B cell (primary cell): ENCODE measurements at regions not wholly inside any gene's neighbourhood (a gene's known extent, or its start where the extent isn't known, plus 50 kb on each side); places are given as distances from the start of the nearest gene placed in this dataset.
"Not testable (repeated sequence)": the region's sequence is repeated elsewhere in the genome, so short reads cannot be mapped to it uniquely, and the experiment has no call there.

Experiments used
- ATAC-seq: fragments of 200-7000 bp; cut with Tn5 transposase; one replicate; pipeline ENCODE4 v1.10.0; 2021; ENCODE audit warnings: low read depth, mild to moderate bottlenecking, moderate number of reproducible peaks, moderate library complexity
- CTCF ChIA-PET: fragments of 350-600 bp; sonication (Branson Sonifier 250); formaldehyde crosslinking; loops from one replicate; lab custom pipeline; 2021; ENCODE audit warnings: antibody characterized with exemption, inconsistent platforms; lab: Charles Lee
- POLR2A ChIA-PET: fragments of 350-600 bp; sonication (Branson Sonifier 250); formaldehyde crosslinking; loops from one replicate; lab custom pipeline; 2021; ENCODE audit warnings: antibody characterized with exemption; lab: Charles Lee
- DNase-seq: peaks from one replicate; pipeline ENCODE4 v3.0.0; 2013
- H2AFZ ChIP-seq: 2 replicates; pipeline ENCODE4 v1.6.1; 2012; ENCODE audit warnings: mild to moderate bottlenecking, low read depth, low read length; ENCODE audit not compliant: insufficient read depth, poor library complexity, severe bottlenecking
- H3K27ac ChIP-seq, 2 donors: 1 replicate in 1 of 2; 2 replicates in 1 of 2; pipeline ENCODE4 v1.5.1; 2012 to 2013; ENCODE audit warnings: low read length in 2 of 2, mild to moderate bottlenecking in 2 of 2, moderate library complexity in 1 of 2
- H3K27me3 ChIP-seq, 4 experiments: fragments of 200-600 bp in 1 of 4; sonication (generic) in 1 of 4; replicated peaks in 1 of 4; 1 replicate in 2 of 4; 2 replicates in 2 of 4; pipeline versions ENCODE4 v1.6.1 to v1.7.0; 2013 to 2016; ENCODE audit warnings: low read length in 3 of 4, mild to moderate bottlenecking in 2 of 4, mixed read lengths in 1 of 4, moderate library complexity in 1 of 4; ENCODE audit not compliant: insufficient read depth in 4 of 4, control insufficient read depth in 3 of 4; ENCODE audit errors: control extremely low read depth in 1 of 4
- H3K36me3 ChIP-seq, 2 experiments: replicated peaks in 1 of 2; 1 replicate in 1 of 2; 2 replicates in 1 of 2; pipeline versions ENCODE4 v1.6.1 to v1.7.1; 2013; ENCODE audit warnings: low read length in 1 of 2; ENCODE audit not compliant: insufficient read depth in 2 of 2, control insufficient read depth in 1 of 2; ENCODE audit errors: control extremely low read depth in 1 of 2, extremely low read depth in 1 of 2
- H3K4me1 ChIP-seq, 2 donors: fragments of 200-600 bp in 1 of 2; sonication (generic) in 1 of 2; 1 replicate in 1 of 2; 2 replicates in 1 of 2; pipeline versions ENCODE4 v1.5.1 to v1.6.1; 2013 to 2017; ENCODE audit warnings: low read length in 2 of 2; ENCODE audit not compliant: control insufficient read depth in 2 of 2, insufficient read depth in 2 of 2
- H3K4me2 ChIP-seq: replicated peaks from 2 replicates; pipeline ENCODE3; 2012; ENCODE audit warnings: mild to moderate bottlenecking, low read depth, low read length; ENCODE audit not compliant: poor library complexity, severe bottlenecking
- H3K4me3 ChIP-seq, 5 experiments: fragments of 200-600 bp in 1 of 5; sonication (generic) in 1 of 5; 1 replicate in 3 of 5; 2 replicates in 2 of 5; pipeline versions ENCODE4 v1.5.1 to v1.7.0; 2011 to 2016; ENCODE audit warnings: low read length in 4 of 5, mild to moderate bottlenecking in 4 of 5, low read depth in 2 of 5, control low read depth in 1 of 5, moderate library complexity in 1 of 5; ENCODE audit not compliant: insufficient read depth in 1 of 5; ENCODE audit errors: control extremely low read depth in 1 of 5, extremely low read depth in 1 of 5
- H3K79me2 ChIP-seq: fragments of 200-600 bp; sonication (generic); one replicate; pipeline ENCODE4 v1.6.0; 2016; ENCODE audit warnings: low read length; ENCODE audit not compliant: control insufficient read depth, insufficient read depth
- H3K9ac ChIP-seq: fragments of 200-600 bp; sonication (generic); 2 replicates; pipeline ENCODE4 v1.6.1; 2017; ENCODE audit warnings: mild to moderate bottlenecking, low read length, moderate library complexity
- H3K9me3 ChIP-seq, 3 donors: one replicate each; pipeline versions ENCODE4 v1.6.1 to v1.7.1; 2013; ENCODE audit warnings: low read length in 2 of 3; ENCODE audit not compliant: control insufficient read depth in 2 of 3, insufficient read depth in 1 of 3; ENCODE audit errors: control extremely low read depth in 1 of 3
- H4K20me1 ChIP-seq: 2 replicates; pipeline ENCODE4 v1.6.0; 2012; ENCODE audit warnings: mild to moderate bottlenecking, low read length; ENCODE audit not compliant: insufficient read depth, control insufficient read depth, poor library complexity, severe bottlenecking
- H3K27ac Mint-ChIP-seq: one replicate; pipeline ENCODE4 v1.8.0; 2021; ENCODE audit warnings: mixed read lengths
- H3K27me3 Mint-ChIP-seq: one replicate; pipeline ENCODE4 v1.8.0; 2021; ENCODE audit warnings: mixed read lengths
- H3K4me1 Mint-ChIP-seq: one replicate; pipeline ENCODE4 v1.8.0; 2021; ENCODE audit warnings: mixed read lengths
- H3K4me3 Mint-ChIP-seq: one replicate; pipeline ENCODE4 v1.8.0; 2021; ENCODE audit warnings: mixed read lengths
- H3K9me3 Mint-ChIP-seq: one replicate; pipeline ENCODE4 v1.8.0; 2022; ENCODE audit warnings: mixed read lengths; ENCODE audit not compliant: insufficient read depth
- CTCF ChIP-seq: fragments of 200-600 bp; IDR thresholded peaks from one replicate; pipeline ENCODE4 v1.8.0; 2022; ENCODE audit warnings: antibody characterized with exemption, mild to moderate bottlenecking
- EZH2 ChIP-seq: IDR thresholded peaks from 2 replicates; pipeline ENCODE4 v1.6.1; 2012; ENCODE audit warnings: borderline replicate concordance, low read depth, mild to moderate bottlenecking, moderate library complexity, low read length; ENCODE audit not compliant: insufficient read depth, poor library complexity, severe bottlenecking
- WGBS: methylation state at CpG from one replicate; pipeline ENCODE4 v1.1.5; 2013; ENCODE audit warnings: missing lambda C conversion rate; ENCODE audit not compliant: insufficient coverage; 5-methylcytosine and 5-hydroxymethylcytosine counted together
- intact Hi-C: fragments of 100-400 bp; cut with micrococcal nuclease; formaldehyde crosslinking; loops from one replicate; pipeline ENCODE4 v1.10.0; 2022

DNA sequence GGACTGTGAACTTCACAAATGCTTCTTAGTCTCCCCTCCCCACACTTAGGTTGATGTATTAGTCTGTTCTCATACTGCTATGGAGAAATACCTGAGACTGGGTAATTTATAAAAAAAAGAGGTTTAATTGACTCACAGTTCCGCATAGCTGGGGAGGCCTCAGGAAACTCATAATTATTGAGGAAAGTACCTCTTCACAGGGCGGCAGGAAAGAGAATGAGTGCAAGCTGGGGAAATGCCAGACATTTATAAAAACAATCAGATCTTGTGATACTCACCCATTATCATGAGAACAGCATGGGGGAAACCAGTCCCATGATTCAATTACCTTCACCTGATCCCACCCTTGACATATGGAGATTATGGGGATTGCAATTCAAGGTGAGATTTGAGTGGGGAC, 178.8 kb downstream of the SLC38A4 start:
- TF ChIP-seq CTCF, result no peak
- no peak for TF ChIP-seq EZH2
- ATAC-seq (no peak), DNase-seq (no peak)
- Histone ChIP-seq H3K9me3 (peaks cover 0 to 8% (median 3%) of the 10 kb centered on the region in 3 donors), H2AFZ (no peak overlapping the region), H3K36me3 (peaks cover 0 to 2% of the 10 kb centered on the region in 2 experiments), H3K9ac (no peak overlapping the region), H3K4me1 (no peaks in the 10 kb centered on the region), H3K79me2 (no peaks in the 10 kb centered on the region), H3K4me2 (no peak overlapping the region), H3K27ac (no peak overlapping the region), H3K4me3 (no peak overlapping the region), H4K20me1 (no peaks in the 10 kb centered on the region), H3K27me3 (no peaks in the 10 kb centered on the region)
- 100% methylated on average over 1 of the region's 2 CpGs for WGBS
- H3K9me3 Mint-ChIP-seq, result peaks cover 15% of the 10 kb centered on the region
- ChIA-PET CTCF (no interaction called here), POLR2A (no interaction called here)
- H3K27ac Mint-ChIP-seq, result no peak overlapping the region
- intact Hi-C loops, result no loop called here
- no peaks in the 10 kb centered on the region for H3K4me1 Mint-ChIP-seq
- no peaks in the 10 kb centered on the region for H3K27me3 Mint-ChIP-seq
- H3K4me3 Mint-ChIP-seq, result no peak overlapping the region

GRCh38 chr12:46641649-46642048, 184.1 kb downstream of the SLC38A4 start:
- peaks cover 28% of the 10 kb centered on the region for H3K9me3 Mint-ChIP-seq
- WGBS, result no CpG with 5 or more reads among the region's 2 CpGs

More at GRCh38 chr12:46641649-46642048, 184.1 kb downstream of the SLC38A4 start:
- peaks cover 3 to 33% (median 22%) of the 10 kb centered on the region in 3 donors for H3K9me3 ChIP-seq
- H3K27ac Mint-ChIP-seq, POLR2A ChIA-PET, CTCF ChIA-PET, intact Hi-C loops, H3K4me1 Mint-ChIP-seq, H3K27ac ChIP-seq, ATAC-seq, H3K27me3 ChIP-seq, H3K79me2 ChIP-seq, H2AFZ ChIP-seq, H3K9ac ChIP-seq, H4K20me1 ChIP-seq, DNase-seq, H3K36me3 ChIP-seq, H3K27me3 Mint-ChIP-seq, H3K4me2 ChIP-seq, H3K4me3 Mint-ChIP-seq, H3K4me3 ChIP-seq, H3K4me1 ChIP-seq: not testable (repeated sequence)
